Esophagus squamous epithelium (tissue), 4 donors: ENCODE measurements at regions not wholly inside any gene's neighbourhood (a gene's known extent, or its start where the extent isn't known, plus 50 kb on each side); places are given as distances from the start of the nearest gene placed in this dataset.

ENCODE experiments used
- POLR2A ChIP-seq, 4 donors: fragments of 450-650 bp; IDR thresholded peaks; one replicate each; pipeline ENCODE4 v1.6.1; 2017; ENCODE audit warnings: antibody characterized with exemption in 4 of 4, mild to moderate bottlenecking in 4 of 4, moderate library complexity in 3 of 4
- TF ChIP-seq, protein P1 (sequence below), 6 experiments: fragments of 450-650 bp in 4 of 6; fragments of 200-600 bp in 2 of 6; sonication (generic) in 2 of 6; IDR thresholded peaks; one replicate each; pipeline ENCODE4 v1.5.1; 2016 to 2019; ENCODE audit warnings: antibody characterized with exemption in 6 of 6, mild to moderate bottlenecking in 4 of 6, moderate library complexity in 4 of 6

DNA sequence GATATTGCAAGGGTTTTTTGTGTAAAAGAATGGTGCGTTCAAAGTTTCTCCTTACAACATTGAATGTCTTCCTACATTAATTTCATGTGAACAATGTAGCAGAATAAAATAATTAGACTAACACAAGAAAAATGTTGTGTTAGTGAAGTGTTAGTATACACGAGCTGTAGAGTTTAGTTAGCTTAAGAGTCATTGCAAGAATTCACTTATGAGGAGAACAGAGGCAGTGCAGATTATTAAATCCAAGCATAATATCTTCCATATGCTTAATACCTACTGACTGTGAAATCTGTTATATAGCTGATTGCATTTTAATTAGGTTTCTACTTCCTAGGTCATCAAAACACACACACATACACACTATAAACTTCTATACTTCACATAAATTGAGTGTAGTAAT is 959.0 kb downstream of the FAT4 start:
- TF ChIP-seq, protein P1, sequence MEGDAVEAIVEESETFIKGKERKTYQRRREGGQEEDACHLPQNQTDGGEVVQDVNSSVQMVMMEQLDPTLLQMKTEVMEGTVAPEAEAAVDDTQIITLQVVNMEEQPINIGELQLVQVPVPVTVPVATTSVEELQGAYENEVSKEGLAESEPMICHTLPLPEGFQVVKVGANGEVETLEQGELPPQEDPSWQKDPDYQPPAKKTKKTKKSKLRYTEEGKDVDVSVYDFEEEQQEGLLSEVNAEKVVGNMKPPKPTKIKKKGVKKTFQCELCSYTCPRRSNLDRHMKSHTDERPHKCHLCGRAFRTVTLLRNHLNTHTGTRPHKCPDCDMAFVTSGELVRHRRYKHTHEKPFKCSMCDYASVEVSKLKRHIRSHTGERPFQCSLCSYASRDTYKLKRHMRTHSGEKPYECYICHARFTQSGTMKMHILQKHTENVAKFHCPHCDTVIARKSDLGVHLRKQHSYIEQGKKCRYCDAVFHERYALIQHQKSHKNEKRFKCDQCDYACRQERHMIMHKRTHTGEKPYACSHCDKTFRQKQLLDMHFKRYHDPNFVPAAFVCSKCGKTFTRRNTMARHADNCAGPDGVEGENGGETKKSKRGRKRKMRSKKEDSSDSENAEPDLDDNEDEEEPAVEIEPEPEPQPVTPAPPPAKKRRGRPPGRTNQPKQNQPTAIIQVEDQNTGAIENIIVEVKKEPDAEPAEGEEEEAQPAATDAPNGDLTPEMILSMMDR (IDR thresholded peaks at IDR 0.05): no peak
- TF ChIP-seq POLR2A (IDR thresholded peaks at IDR 0.05): no peak
